ENCODE measurements at regions not wholly inside any gene's neighbourhood (a gene's known extent, or its start where the extent isn't known, plus 50 kb on each side); places are given as distances from the start of the nearest gene placed in this dataset.

DNA sequence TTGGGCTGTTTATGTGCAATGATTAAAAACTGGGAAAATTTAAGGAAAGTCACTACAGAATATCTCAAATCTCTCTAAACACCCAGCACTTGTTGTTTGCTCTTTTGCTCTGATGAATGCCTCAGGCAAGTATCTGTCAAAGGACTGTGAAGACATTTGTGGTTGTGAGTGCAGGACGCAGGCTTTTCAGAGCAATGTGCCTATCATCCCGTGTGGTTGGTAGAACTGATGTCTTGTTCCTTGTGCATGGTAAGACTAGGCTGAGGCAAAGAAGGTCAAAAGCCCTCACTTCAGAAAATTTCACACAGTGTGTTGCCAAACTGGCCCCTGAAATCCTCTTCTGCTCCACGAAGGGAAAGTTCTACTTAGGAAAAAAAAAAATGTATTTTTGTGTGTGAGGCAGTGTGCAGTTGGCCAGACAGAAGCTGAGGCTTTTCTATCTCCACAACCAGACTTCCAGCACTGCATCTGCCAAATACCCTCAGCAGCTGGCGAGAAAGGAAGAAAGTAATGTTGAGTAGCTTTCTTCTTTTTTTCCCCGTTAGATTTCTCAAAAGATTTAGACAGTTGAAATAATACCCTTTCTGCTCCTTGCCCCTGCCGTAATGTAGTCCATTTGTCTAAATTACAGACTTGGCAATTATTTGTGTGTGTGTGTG lies 1103.1 kb downstream of the VRK1 start (continued):
- TF ChIP-seq HDAC6 (IDR thresholded peaks at IDR 0.05; ENCODE audit: low read depth, low read length) (no peak), KLF16 (CRISPR knock-in tag; IDR thresholded peaks at IDR 0.05) (no peak), SNRNP70 (IDR thresholded peaks at IDR 0.05; ENCODE audit: low read depth, low read length) (no peak), PRDM10 (CRISPR knock-in tag; IDR thresholded peaks at IDR 0.05; ENCODE audit: low read depth) (no peak), ZNF83 (CRISPR knock-in tag; IDR thresholded peaks at IDR 0.05; ENCODE audit: borderline replicate concordance) (no peak)

- TF ChIP-seq ATF7 (IDR thresholded peaks at IDR 0.05), result peak; percentile 67
- TF ChIP-seq ATF7 (CRISPR knock-in tag; IDR thresholded peaks at IDR 0.05), result no peak
- no peak for TF ChIP-seq ZNF746 (CRISPR knock-in tag; IDR thresholded peaks at IDR 0.05)
- peaks cover 76% of the 10 kb centered on the region for H3K9me3 ChIP-seq (ENCODE audit: low read length)
- H3K4me1 ChIP-seq (ENCODE audit: insufficient read depth, low read length), result no peaks in the 10 kb centered on the region
- no peak overlapping the region for H3K9ac ChIP-seq (ENCODE audit: insufficient read depth, low read depth, low read length)
- ChIA-PET POLR2A (no interaction called here), CTCF (ENCODE audit: low intra/inter-chr PET ratio, low total read pairs) (no interaction called here)
- DNase-seq (ENCODE audit: low spot score) (no peak), FAIRE-seq (no peak), ATAC-seq (no peak)
- no peak overlapping the region for H3K27ac ChIP-seq (ENCODE audit: extremely low read length, insufficient read depth, low read length)
- no peaks in the 10 kb centered on the region for H3K79me2 ChIP-seq (ENCODE audit: insufficient read depth, low read length)
- H4K20me1 ChIP-seq (ENCODE audit: insufficient read depth, low read length), result no peaks in the 10 kb centered on the region
- H3K36me3 ChIP-seq (replicated peaks in 1 of 2; ENCODE audit: control insufficient read depth in 1 of 2, insufficient read depth in 2 of 2, low read length in 2 of 2), result no peaks in the 10 kb centered on the region
- 0% methylated on average over 1 of the region's 1 CpG for WGBS (ENCODE audit: low lambda C conversion rate)
- no peak overlapping the region for H3K4me3 ChIP-seq (replicated peaks in 1 of 3; ENCODE audit: insufficient read depth in 1 of 3, low read depth in 2 of 3, low read length in 3 of 3)
- no peaks in the 10 kb centered on the region for H3K27me3 ChIP-seq (ENCODE audit: control insufficient read depth in 1 of 2, insufficient read depth in 2 of 2, low read length in 2 of 2)
- no peak overlapping the region for H3K4me2 ChIP-seq (ENCODE audit: low read depth, low read length)
- in situ Hi-C loops (cut with HindIII; ENCODE audit: extremely low pct_ligation_motif_present, low pct_unique_long_range_greater_than_20kb), result no loop called here
- no TSS peak for BruUV-seq (replicated peaks)
- intact Hi-C loops (cut with micrococcal nuclease; ENCODE audit: unreplicated experiment), result no loop called here
- no peak overlapping the region for H2AFZ ChIP-seq (ENCODE audit: low read length)
Measured at GRCh38 chr14:97902630-97903029, 1105.4 kb downstream of the VRK1 start.

Measured in HepG2 (cell line).